IPS-18a (cell line): ENCODE measurements at regions not wholly inside any gene's neighbourhood (a gene's known extent, or its start where the extent isn't known, plus 50 kb on each side); places are given as distances from the start of the nearest gene placed in this dataset.

ENCODE experiments used
- H3K27ac ChIP-seq: one replicate; pipeline ENCODE4 v1.5.1; 2013; ENCODE audit warnings: low read length
- H3K27me3 ChIP-seq: one replicate; pipeline ENCODE4 v1.6.1; 2013; ENCODE audit warnings: mild to moderate bottlenecking, low read length; ENCODE audit not compliant: control insufficient read depth, insufficient read depth
- H3K36me3 ChIP-seq: one replicate; pipeline ENCODE4 v1.6.1; 2013; ENCODE audit warnings: low read depth, low read length; ENCODE audit not compliant: control insufficient read depth
- H3K4me1 ChIP-seq: one replicate; pipeline ENCODE4 v1.6.1; 2013; ENCODE audit warnings: low read depth, low read length; ENCODE audit not compliant: control insufficient read depth
- H3K4me3 ChIP-seq: one replicate; pipeline ENCODE4 v1.5.1; 2013; ENCODE audit warnings: low read length
- H3K9ac ChIP-seq: one replicate; pipeline ENCODE4 v1.6.1; 2013; ENCODE audit warnings: mild to moderate bottlenecking, low read length, moderate library complexity
- H3K9me3 ChIP-seq: one replicate; pipeline ENCODE4 v1.6.1; 2013; ENCODE audit warnings: low read depth, low read length; ENCODE audit not compliant: control insufficient read depth

- H3K9me3 ChIP-seq, result peaks cover 15% of the 10 kb centered on the region
- H3K9ac ChIP-seq, result no peak overlapping the region
- H3K27ac ChIP-seq, result no peak overlapping the region
- H3K4me3 ChIP-seq, result no peak overlapping the region
- H3K36me3 ChIP-seq, result no peaks in the 10 kb centered on the region
- no peaks in the 10 kb centered on the region for H3K4me1 ChIP-seq
- no peaks in the 10 kb centered on the region for H3K27me3 ChIP-seq
These were observed 252.8 kb upstream of the PMFBP1 start for GRCh38 chr16:72424757-72425156.

GRCh38 chr16:72422308-72422897 lies 250.4 kb upstream of the PMFBP1 start:
- Histone ChIP-seq H3K27me3 (no peaks in the 10 kb centered on the region), H3K4me3 (no peak overlapping the region), H3K27ac (no peak overlapping the region), H3K36me3 (no peaks in the 10 kb centered on the region), H3K9ac (no peak overlapping the region), H3K9me3 (peaks cover 15% of the 10 kb centered on the region), H3K4me1 (no peaks in the 10 kb centered on the region)

GRCh38 chr16:72419638-72420037 lies 247.7 kb upstream of the PMFBP1 start:
- Histone ChIP-seq H3K4me3 (no peak overlapping the region), H3K9ac (no peak overlapping the region), H3K27me3 (no peaks in the 10 kb centered on the region), H3K4me1 (no peaks in the 10 kb centered on the region), H3K27ac (no peak overlapping the region), H3K9me3 (peaks cover 15% of the 10 kb centered on the region), H3K36me3 (no peaks in the 10 kb centered on the region)

- peaks cover 4% of the 10 kb centered on the region for H3K4me1 ChIP-seq
- H3K27me3 ChIP-seq, result no peaks in the 10 kb centered on the region
- no peak overlapping the region for H3K9ac ChIP-seq
- no peak overlapping the region for H3K4me3 ChIP-seq
- no peaks in the 10 kb centered on the region for H3K36me3 ChIP-seq
- H3K9me3 ChIP-seq, result no peaks in the 10 kb centered on the region
- no peak overlapping the region for H3K27ac ChIP-seq
These were observed 243.4 kb upstream of the PMFBP1 start for GRCh38 chr16:72415379-72415778.

DNA sequence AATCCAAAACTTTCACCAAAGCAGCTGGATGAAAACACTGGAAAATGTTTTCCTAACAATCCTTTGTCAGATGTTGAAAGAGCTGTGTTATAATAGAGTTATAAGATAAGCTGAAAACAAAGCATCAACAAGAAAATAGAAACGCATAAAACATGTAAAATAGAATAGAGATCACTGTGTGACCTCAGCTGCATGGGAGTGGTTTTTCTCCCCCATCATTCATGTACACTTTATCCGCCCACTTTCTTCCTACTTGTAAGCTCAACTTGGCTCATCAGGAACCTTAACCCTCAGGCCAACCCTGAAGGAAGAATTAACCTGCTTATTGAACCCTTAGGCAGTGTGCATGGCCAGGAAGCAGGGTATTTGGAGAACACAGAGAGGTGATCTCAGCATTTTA lies 238.5 kb upstream of the PMFBP1 start:
- Histone ChIP-seq H3K9ac (no peak overlapping the region), H3K4me1 (peaks cover 10% of the 10 kb centered on the region), H3K36me3 (no peaks in the 10 kb centered on the region), H3K27ac (no peak overlapping the region), H3K4me3 (no peak overlapping the region), H3K27me3 (no peaks in the 10 kb centered on the region), H3K9me3 (peaks cover 2% of the 10 kb centered on the region)

DNA sequence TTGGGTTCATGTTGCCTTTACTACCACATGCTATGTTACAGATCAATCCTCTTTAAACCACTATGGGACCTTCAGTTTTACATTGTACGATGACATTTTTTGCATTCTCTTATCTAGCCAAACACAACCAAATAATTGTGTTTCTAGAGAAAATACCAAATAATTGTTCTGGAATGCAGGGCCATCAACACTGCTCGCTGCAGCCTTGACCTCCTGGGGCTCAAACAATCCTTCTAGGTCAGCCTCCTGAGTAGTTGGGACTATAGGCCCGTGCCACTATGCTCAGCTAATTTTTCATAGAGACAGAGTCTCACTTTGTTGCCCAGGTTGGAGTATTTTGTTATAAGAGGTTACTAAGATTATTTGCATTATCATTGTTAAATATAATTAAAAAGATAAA lies 237.5 kb upstream of the PMFBP1 start:
- H3K9me3 ChIP-seq, result peaks cover 4% of the 10 kb centered on the region
- H3K36me3 ChIP-seq, result no peaks in the 10 kb centered on the region
- no peak overlapping the region for H3K27ac ChIP-seq
- no peak overlapping the region for H3K9ac ChIP-seq
- H3K4me1 ChIP-seq, result peaks cover 10% of the 10 kb centered on the region
- no peaks in the 10 kb centered on the region for H3K27me3 ChIP-seq
- no peak overlapping the region for H3K4me3 ChIP-seq

DNA sequence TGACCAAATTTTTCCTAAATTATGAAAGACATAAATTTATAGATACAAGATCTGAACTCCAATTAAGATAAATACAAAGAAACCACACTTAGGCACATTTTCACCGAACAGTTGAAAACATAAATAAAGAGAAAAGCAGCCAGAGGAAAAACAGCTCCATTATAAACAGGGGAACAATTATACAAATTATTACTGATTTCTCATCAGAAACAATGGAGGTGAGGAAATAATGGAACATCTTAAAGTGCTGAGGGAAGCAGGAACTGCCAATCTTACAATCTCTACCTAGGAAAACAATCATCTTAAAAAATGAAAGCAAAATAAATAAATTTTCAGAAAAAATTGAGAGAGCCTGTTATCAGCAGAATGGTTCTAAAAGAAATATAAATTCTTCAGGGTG lies 234.4 kb upstream of the PMFBP1 start:
- peaks cover 10% of the 10 kb centered on the region for H3K4me1 ChIP-seq
- no peak overlapping the region for H3K4me3 ChIP-seq
- no peaks in the 10 kb centered on the region for H3K27me3 ChIP-seq
- H3K9ac ChIP-seq, result no peak overlapping the region
- no peak overlapping the region for H3K27ac ChIP-seq
- peaks cover 4% of the 10 kb centered on the region for H3K9me3 ChIP-seq
- no peaks in the 10 kb centered on the region for H3K36me3 ChIP-seq

- H3K9ac ChIP-seq, result no peak overlapping the region
- H3K4me1 ChIP-seq, result peaks cover 6% of the 10 kb centered on the region
- no peak overlapping the region for H3K4me3 ChIP-seq
- H3K27me3 ChIP-seq, result no peaks in the 10 kb centered on the region
- peaks cover 4% of the 10 kb centered on the region for H3K9me3 ChIP-seq
- no peaks in the 10 kb centered on the region for H3K36me3 ChIP-seq
- H3K27ac ChIP-seq, result no peak overlapping the region
These were observed 232.3 kb upstream of the PMFBP1 start for GRCh38 chr16:72404299-72404698.

- Histone ChIP-seq H3K9ac (no peak overlapping the region), H3K36me3 (no peaks in the 10 kb centered on the region), H3K27ac (no peak overlapping the region), H3K4me3 (no peak overlapping the region), H3K27me3 (no peaks in the 10 kb centered on the region), H3K4me1 (peaks cover 4% of the 10 kb centered on the region), H3K9me3 (peaks cover 4% of the 10 kb centered on the region)
These were observed 229.1 kb upstream of the PMFBP1 start for GRCh38 chr16:72401084-72401361.

GRCh38 chr16:72400257-72401083 lies 228.5 kb upstream of the PMFBP1 start:
- Histone ChIP-seq H3K4me3 (no peak overlapping the region), H3K27me3 (no peaks in the 10 kb centered on the region), H3K27ac (no peak overlapping the region), H3K36me3 (no peaks in the 10 kb centered on the region), H3K4me1 (peaks cover 4% of the 10 kb centered on the region), H3K9me3 (peaks cover 1% of the 10 kb centered on the region), H3K9ac (no peak overlapping the region)

GRCh38 chr16:72399811-72400210 lies 227.9 kb upstream of the PMFBP1 start:
- Histone ChIP-seq H3K27ac (no peak overlapping the region), H3K36me3 (no peaks in the 10 kb centered on the region), H3K9me3 (no peaks in the 10 kb centered on the region), H3K4me3 (no peak overlapping the region), H3K4me1 (peaks cover 4% of the 10 kb centered on the region), H3K9ac (no peak overlapping the region), H3K27me3 (no peaks in the 10 kb centered on the region)

- Histone ChIP-seq H3K36me3 (no peaks in the 10 kb centered on the region), H3K27me3 (no peaks in the 10 kb centered on the region), H3K9ac (no peak overlapping the region), H3K27ac (no peak overlapping the region), H3K4me1 (peaks cover 4% of the 10 kb centered on the region), H3K9me3 (peaks cover 6% of the 10 kb centered on the region), H3K4me3 (no peak overlapping the region)
These were observed 225.9 kb upstream of the PMFBP1 start for GRCh38 chr16:72397876-72398275.
